ENCODE measurements at regions not wholly inside any gene's neighbourhood (a gene's known extent, or its start where the extent isn't known, plus 50 kb on each side); places are given as distances from the start of the nearest gene placed in this dataset.

DNA sequence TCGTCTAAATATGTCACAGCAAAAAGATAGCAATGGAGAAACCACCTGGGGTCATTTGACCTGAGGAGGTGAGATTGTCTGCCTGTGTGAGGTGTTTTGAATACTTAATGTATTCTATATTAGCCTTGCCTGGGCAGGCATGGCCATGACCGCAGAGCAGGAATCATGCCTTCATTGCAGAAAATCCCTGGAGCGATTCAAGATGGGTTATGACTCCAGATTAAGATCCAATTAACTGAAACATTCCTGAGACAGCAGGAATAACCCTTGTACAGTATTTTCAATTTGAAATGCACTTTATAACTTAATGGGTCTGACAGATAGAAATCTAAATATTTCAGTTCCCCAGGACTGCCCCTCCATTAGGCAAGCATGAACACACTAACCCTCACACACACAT lies 227.3 kb upstream of the RAB6C start:
- Histone ChIP-seq H3K4me3 (no peak overlapping the region), H3K36me3 (no peaks in the 10 kb centered on the region), H3K4me1 (no peaks in the 10 kb centered on the region), H3K9ac (no peak overlapping the region), H3K9me3 (ENCODE audit: low read depth) (no peaks in the 10 kb centered on the region), H3K79me2 (ENCODE audit: low read depth) (no peaks in the 10 kb centered on the region), H3K4me2 (no peak overlapping the region), H4K20me1 (ENCODE audit: low read depth) (no peaks in the 10 kb centered on the region), H2AFZ (replicated peaks) (no peak overlapping the region), H3F3A (ENCODE audit: low read depth) (no peaks in the 10 kb centered on the region), H3K27me3 (no peaks in the 10 kb centered on the region), H3K27ac (no peak overlapping the region)
- TF ChIP-seq, protein P1, sequence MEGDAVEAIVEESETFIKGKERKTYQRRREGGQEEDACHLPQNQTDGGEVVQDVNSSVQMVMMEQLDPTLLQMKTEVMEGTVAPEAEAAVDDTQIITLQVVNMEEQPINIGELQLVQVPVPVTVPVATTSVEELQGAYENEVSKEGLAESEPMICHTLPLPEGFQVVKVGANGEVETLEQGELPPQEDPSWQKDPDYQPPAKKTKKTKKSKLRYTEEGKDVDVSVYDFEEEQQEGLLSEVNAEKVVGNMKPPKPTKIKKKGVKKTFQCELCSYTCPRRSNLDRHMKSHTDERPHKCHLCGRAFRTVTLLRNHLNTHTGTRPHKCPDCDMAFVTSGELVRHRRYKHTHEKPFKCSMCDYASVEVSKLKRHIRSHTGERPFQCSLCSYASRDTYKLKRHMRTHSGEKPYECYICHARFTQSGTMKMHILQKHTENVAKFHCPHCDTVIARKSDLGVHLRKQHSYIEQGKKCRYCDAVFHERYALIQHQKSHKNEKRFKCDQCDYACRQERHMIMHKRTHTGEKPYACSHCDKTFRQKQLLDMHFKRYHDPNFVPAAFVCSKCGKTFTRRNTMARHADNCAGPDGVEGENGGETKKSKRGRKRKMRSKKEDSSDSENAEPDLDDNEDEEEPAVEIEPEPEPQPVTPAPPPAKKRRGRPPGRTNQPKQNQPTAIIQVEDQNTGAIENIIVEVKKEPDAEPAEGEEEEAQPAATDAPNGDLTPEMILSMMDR (IDR thresholded peaks at IDR 0.05), result no peak
- no peak for TF ChIP-seq EZH2phosphoT487 (IDR thresholded peaks at IDR 0.05)
- no peak for TF ChIP-seq EZH2 (IDR thresholded peaks at IDR 0.05)
- Mint-ChIP-seq H3K4me3 (no peak overlapping the region), H3K27ac (no peak overlapping the region), H3K36me3 (no peaks in the 10 kb centered on the region), H3K4me1 (no peaks in the 10 kb centered on the region), H3K9me3 (peaks cover 7% of the 10 kb centered on the region), H3K27me3 (ENCODE audit: insufficient read depth, low read depth) (peaks cover 4% of the 10 kb centered on the region)
- DNase-seq (ENCODE audit: low spot score), result no peak

DNA sequence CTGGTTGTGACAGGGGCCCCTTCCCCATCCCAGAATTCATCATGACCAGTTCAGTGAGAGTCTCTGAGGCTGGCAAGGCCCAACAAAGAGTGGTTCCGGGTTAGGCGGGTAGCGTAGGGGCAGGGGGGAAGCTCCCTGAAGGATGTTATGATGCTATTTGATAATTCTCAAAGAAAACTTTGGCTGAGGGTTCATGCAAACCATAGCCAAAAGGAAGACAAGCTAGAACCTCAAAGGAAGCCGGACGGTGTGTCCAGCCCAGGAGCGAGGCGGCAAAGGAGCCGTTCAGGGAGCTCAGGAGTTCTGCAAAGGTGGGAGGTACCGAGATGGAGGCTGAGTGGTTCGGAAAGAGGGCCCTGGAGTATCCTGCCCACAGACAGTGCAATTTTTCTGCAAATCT lies 226.8 kb upstream of the RAB6C start:
- DNase-seq (ENCODE audit: low spot score), result no peak
- H2AFZ ChIP-seq (replicated peaks), result no peak overlapping the region
- no peaks in the 10 kb centered on the region for H3K79me2 ChIP-seq (ENCODE audit: low read depth)
- H3K4me2 ChIP-seq, result no peak overlapping the region
- no peaks in the 10 kb centered on the region for H4K20me1 ChIP-seq (ENCODE audit: low read depth)
- H3K9me3 Mint-ChIP-seq, result peaks cover 7% of the 10 kb centered on the region
- no peaks in the 10 kb centered on the region for H3K36me3 ChIP-seq
- H3K9ac ChIP-seq, result no peak overlapping the region
- H3K27me3 ChIP-seq, result no peaks in the 10 kb centered on the region
- peaks cover 4% of the 10 kb centered on the region for H3K27me3 Mint-ChIP-seq (ENCODE audit: insufficient read depth, low read depth)
- peak overlapping the region; percentile 50 for H3K27ac Mint-ChIP-seq
- no peak overlapping the region for H3K4me3 Mint-ChIP-seq
- no peaks in the 10 kb centered on the region for H3F3A ChIP-seq (ENCODE audit: low read depth)
- H3K27ac ChIP-seq, result no peak overlapping the region
- H3K36me3 Mint-ChIP-seq, result no peaks in the 10 kb centered on the region
- H3K4me1 ChIP-seq, result peaks cover 3% of the 10 kb centered on the region
- H3K9me3 ChIP-seq (ENCODE audit: low read depth), result no peaks in the 10 kb centered on the region
- TF ChIP-seq EZH2phosphoT487 (IDR thresholded peaks at IDR 0.05), result no peak
- TF ChIP-seq, protein P1 (IDR thresholded peaks at IDR 0.05), result no peak
- TF ChIP-seq EZH2 (IDR thresholded peaks at IDR 0.05), result no peak
- no peak overlapping the region for H3K4me3 ChIP-seq
- H3K4me1 Mint-ChIP-seq, result no peaks in the 10 kb centered on the region

DNA sequence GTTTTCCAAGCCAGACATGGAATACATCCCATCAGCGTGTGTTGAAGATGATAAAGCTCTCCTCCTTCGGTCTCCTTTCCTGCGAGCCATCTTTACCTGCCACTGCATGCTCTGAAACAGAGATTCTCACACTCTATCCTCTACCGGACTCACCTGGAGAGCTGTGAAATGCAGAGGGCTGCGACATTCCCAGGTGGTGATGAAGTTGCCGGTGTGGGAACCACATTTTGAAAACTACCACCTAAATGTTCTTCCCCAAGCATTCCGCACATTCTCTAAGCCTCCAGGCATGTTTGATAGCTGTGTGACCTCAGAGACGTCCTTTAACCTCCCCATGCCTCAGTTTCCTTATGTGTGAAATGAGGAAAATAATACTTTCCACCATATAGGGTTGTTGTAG lies 226.2 kb upstream of the RAB6C start:
- H3K27ac ChIP-seq, result no peak overlapping the region
- H3K4me2 ChIP-seq, result no peak overlapping the region
- Mint-ChIP-seq H3K27me3 (ENCODE audit: insufficient read depth, low read depth) (peaks cover 4% of the 10 kb centered on the region), H3K4me3 (no peak overlapping the region), H3K27ac (no peak overlapping the region), H3K9me3 (peaks cover 7% of the 10 kb centered on the region), H3K36me3 (no peaks in the 10 kb centered on the region), H3K4me1 (peaks cover 5% of the 10 kb centered on the region)
- H2AFZ ChIP-seq (replicated peaks), result no peak overlapping the region
- no peak for DNase-seq (ENCODE audit: low spot score)
- H3K9ac ChIP-seq, result no peak overlapping the region
- no peaks in the 10 kb centered on the region for H3K36me3 ChIP-seq
- no peak overlapping the region for H3K4me3 ChIP-seq
- peaks cover 8% of the 10 kb centered on the region for H3K4me1 ChIP-seq
- peaks cover 6% of the 10 kb centered on the region for H3F3A ChIP-seq (ENCODE audit: low read depth)
- no peak for TF ChIP-seq EZH2 (IDR thresholded peaks at IDR 0.05)
- no peak for TF ChIP-seq EZH2phosphoT487 (IDR thresholded peaks at IDR 0.05)
- TF ChIP-seq, protein P1 (IDR thresholded peaks at IDR 0.05), result no peak
- no peaks in the 10 kb centered on the region for H4K20me1 ChIP-seq (ENCODE audit: low read depth)
- H3K27me3 ChIP-seq, result no peaks in the 10 kb centered on the region
- H3K79me2 ChIP-seq (ENCODE audit: low read depth), result no peaks in the 10 kb centered on the region
- H3K9me3 ChIP-seq (ENCODE audit: low read depth), result no peaks in the 10 kb centered on the region

Measured in neural progenitor cell (in vitro differentiated cells).